Progenitor cell of endocrine pancreas (in vitro differentiated cells): ENCODE measurements at regions not wholly inside any gene's neighbourhood (a gene's known extent, or its start where the extent isn't known, plus 50 kb on each side); places are given as distances from the start of the nearest gene placed in this dataset.

Experiments
- DNase-seq: peaks from one replicate; pipeline ENCODE4 v3.0.0; 2021; ENCODE audit warnings: low spot score; ENCODE audit not compliant: unreplicated experiment
- H3K27ac Mint-ChIP-seq: 2 replicates; pipeline ENCODE4 v1.8.0; 2021; ENCODE audit warnings: mild to moderate bottlenecking, moderate library complexity, mixed read lengths
- H3K27me3 Mint-ChIP-seq: 2 replicates; pipeline ENCODE4 v1.8.0; 2021; ENCODE audit warnings: mixed read lengths
- H3K36me3 Mint-ChIP-seq: 2 replicates; pipeline ENCODE4 v1.8.0; 2022; ENCODE audit warnings: mixed read lengths; ENCODE audit not compliant: insufficient read depth
- H3K4me1 Mint-ChIP-seq: 2 replicates; pipeline ENCODE4 v1.8.0; 2021; ENCODE audit warnings: low read depth, mixed read lengths
- H3K4me3 Mint-ChIP-seq: 2 replicates; pipeline ENCODE4 v1.8.0; 2021; ENCODE audit warnings: low read depth, mild to moderate bottlenecking, moderate library complexity, mixed read lengths
- H3K9me3 Mint-ChIP-seq: 2 replicates; pipeline ENCODE4 v1.8.0; 2021; ENCODE audit warnings: low read depth, mixed read lengths
- TF ChIP-seq, protein P1 (sequence below): fragments of 200-600 bp; sonication (generic); IDR thresholded peaks from one replicate; pipeline ENCODE4 v1.5.0; 2021; ENCODE audit warnings: antibody characterized with exemption, mild to moderate bottlenecking; ENCODE audit not compliant: unreplicated experiment

DNA sequence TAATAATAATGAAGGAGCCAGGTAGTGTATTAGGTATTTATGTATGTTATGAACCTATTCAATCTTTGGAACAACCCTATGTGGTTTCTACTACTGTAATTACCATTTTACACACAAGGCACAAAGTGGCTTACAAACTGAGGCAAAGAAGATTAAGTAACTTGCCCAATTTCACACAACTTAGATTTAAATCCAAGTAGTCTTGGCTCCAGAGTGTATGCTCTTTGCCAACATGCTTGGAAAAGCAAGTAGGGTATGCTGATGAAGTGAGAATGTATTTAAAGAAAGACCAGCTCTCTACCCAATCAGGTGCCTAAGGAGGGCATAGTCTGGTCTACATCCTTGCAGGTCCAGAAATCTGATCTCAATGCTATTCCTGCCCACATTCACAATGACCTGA, 463.2 kb downstream of the METTL15 start:
- Mint-ChIP-seq H3K27me3 (peaks cover 13% of the 10 kb centered on the region), H3K4me1 (peaks cover 11% of the 10 kb centered on the region), H3K27ac (no peak overlapping the region), H3K36me3 (no peaks in the 10 kb centered on the region), H3K9me3 (no peaks in the 10 kb centered on the region), H3K4me3 (no peak overlapping the region)
- DNase-seq = no peak
- TF ChIP-seq, protein P1, sequence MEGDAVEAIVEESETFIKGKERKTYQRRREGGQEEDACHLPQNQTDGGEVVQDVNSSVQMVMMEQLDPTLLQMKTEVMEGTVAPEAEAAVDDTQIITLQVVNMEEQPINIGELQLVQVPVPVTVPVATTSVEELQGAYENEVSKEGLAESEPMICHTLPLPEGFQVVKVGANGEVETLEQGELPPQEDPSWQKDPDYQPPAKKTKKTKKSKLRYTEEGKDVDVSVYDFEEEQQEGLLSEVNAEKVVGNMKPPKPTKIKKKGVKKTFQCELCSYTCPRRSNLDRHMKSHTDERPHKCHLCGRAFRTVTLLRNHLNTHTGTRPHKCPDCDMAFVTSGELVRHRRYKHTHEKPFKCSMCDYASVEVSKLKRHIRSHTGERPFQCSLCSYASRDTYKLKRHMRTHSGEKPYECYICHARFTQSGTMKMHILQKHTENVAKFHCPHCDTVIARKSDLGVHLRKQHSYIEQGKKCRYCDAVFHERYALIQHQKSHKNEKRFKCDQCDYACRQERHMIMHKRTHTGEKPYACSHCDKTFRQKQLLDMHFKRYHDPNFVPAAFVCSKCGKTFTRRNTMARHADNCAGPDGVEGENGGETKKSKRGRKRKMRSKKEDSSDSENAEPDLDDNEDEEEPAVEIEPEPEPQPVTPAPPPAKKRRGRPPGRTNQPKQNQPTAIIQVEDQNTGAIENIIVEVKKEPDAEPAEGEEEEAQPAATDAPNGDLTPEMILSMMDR = no peak

DNA sequence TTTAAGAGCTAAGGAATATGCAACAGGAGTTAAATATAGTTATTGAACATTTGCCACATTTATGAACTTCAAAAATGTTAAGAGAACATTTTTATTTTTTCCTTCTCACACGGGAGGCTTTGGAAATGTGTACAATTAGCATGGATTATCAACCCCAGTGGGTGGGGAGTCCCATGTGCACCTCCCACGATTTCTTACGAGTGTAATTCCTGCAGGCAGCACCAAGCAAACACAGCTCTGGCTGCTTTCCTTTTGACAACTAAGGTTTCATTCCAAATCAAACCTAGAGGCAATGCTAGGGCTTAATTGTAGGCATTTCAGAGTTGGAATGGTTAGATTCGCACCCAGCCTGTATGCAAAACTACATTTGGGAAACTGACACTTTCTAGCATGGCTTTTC, 460.9 kb downstream of the METTL15 start:
- peaks cover 13% of the 10 kb centered on the region for H3K27me3 Mint-ChIP-seq
- no peaks in the 10 kb centered on the region for H3K36me3 Mint-ChIP-seq
- H3K4me1 Mint-ChIP-seq = peaks cover 17% of the 10 kb centered on the region
- no peak overlapping the region for H3K27ac Mint-ChIP-seq
- H3K4me3 Mint-ChIP-seq = no peak overlapping the region
- TF ChIP-seq, protein P1 = no peak
- DNase-seq = no peak
- H3K9me3 Mint-ChIP-seq = no peaks in the 10 kb centered on the region

DNA sequence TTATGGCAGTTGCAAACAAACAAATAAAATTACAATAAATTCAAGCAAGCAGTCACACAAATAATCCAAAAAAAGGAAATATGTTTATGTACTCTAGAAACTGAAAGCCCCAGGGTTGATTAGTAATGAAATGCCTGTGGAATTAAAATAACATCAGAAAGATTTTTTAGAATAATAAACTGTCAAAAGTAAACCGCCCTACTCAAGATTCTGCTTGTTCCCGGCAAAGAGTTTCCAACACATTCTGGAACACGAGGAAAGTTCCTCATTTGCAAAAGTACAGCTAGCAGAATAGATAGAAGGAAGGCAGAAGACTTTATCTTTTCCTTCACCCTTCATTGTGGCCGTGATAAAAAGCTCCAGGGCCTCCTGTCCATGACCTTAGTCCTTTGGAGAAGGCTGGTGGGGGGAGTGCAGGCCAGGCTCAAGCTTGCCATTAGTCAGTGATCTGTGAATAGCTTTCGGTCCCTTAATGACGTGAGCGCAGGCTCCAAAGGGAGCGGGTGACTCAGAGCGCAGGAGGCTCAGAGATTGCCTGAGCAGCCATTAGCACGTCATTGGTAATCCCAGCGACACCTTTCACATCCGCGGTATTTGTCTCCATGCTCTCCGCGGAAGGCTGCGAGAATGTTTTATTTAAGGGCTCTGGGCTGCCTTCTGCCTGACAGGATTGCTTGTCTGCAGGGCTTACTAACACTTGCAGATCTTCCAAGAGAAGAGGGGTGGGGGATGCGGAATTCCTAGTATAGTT, 458.3 kb downstream of the METTL15 start:
- peaks cover 17% of the 10 kb centered on the region for H3K4me1 Mint-ChIP-seq
- H3K9me3 Mint-ChIP-seq = no peaks in the 10 kb centered on the region
- DNase-seq = peak; percentile 41
- H3K27me3 Mint-ChIP-seq = peaks cover 13% of the 10 kb centered on the region
- TF ChIP-seq, protein P1 = no peak
- H3K27ac Mint-ChIP-seq = peak overlapping the region; percentile 87
- H3K4me3 Mint-ChIP-seq = peak overlapping the region; percentile 66
- no peaks in the 10 kb centered on the region for H3K36me3 Mint-ChIP-seq

DNA sequence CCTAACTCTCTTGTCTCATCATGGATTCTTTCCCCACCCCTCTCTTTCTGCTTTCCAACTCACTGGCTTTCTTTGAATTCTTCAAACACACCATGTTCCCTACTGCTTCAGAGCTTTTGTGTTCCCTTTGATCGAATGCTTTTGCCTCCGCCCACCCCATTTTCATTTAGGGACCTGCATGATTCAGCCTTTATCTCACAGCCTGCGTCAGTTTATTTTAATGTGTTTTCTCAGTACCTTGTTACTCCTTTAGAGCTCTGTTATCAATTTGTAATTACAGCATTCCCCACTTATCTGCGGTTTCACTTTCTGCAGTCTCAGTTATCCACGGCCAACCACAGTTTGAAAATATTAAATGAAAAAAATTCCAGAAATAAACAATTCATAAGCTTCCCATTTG, 451.3 kb downstream of the METTL15 start:
- H3K4me1 Mint-ChIP-seq = peaks cover 10% of the 10 kb centered on the region
- H3K27me3 Mint-ChIP-seq = peaks cover 4% of the 10 kb centered on the region
- H3K4me3 Mint-ChIP-seq = peak overlapping the region; percentile 13
- TF ChIP-seq, protein P1 = no peak
- no peaks in the 10 kb centered on the region for H3K36me3 Mint-ChIP-seq
- H3K27ac Mint-ChIP-seq = peak overlapping the region; percentile 5
- no peak for DNase-seq
- H3K9me3 Mint-ChIP-seq = peaks cover 6% of the 10 kb centered on the region

DNA sequence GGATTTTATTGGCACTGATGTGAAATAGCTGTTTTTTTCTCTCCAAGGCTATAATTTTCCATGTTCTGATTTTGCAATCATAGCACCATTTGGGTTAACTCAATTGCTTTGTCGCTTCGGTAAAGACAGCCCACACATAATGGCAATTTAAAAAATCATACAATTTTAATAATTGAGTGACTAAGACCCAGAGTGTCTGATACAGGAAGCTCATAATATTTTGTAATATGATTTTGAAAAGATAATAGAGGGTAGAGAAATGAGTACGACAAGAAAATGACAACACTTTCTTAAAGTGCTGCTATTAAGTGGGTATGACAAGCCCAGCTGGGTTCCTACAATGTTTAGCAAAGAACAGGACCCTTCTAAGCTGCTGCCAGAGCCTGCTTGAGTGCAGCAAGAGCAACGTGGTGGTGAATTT, 439.1 kb downstream of the METTL15 start:
- Mint-ChIP-seq H3K27ac (no peak overlapping the region), H3K27me3 (no peaks in the 10 kb centered on the region), H3K9me3 (peaks cover 3% of the 10 kb centered on the region), H3K36me3 (no peaks in the 10 kb centered on the region), H3K4me1 (peaks cover 14% of the 10 kb centered on the region), H3K4me3 (no peak overlapping the region)
- no peak for DNase-seq
- TF ChIP-seq, protein P1 = no peak
